SKM-1 (cell line): ENCODE measurements at regions not wholly inside any gene's neighbourhood (a gene's known extent, or its start where the extent isn't known, plus 50 kb on each side); places are given as distances from the start of the nearest gene placed in this dataset.
A peak's percentile ranks its signal among the peaks of the same experiment; 100 is the strongest.
"Not testable (repeated sequence)": the region's sequence is repeated elsewhere in the genome, so short reads cannot be mapped to it uniquely, and the experiment has no call there.

ENCODE experiments used
- DNase-seq: peaks from one replicate; lab custom pipeline; 2025; ENCODE audit not compliant: unreplicated experiment; lab: John Stamatoyannopoulos, UW

DNA sequence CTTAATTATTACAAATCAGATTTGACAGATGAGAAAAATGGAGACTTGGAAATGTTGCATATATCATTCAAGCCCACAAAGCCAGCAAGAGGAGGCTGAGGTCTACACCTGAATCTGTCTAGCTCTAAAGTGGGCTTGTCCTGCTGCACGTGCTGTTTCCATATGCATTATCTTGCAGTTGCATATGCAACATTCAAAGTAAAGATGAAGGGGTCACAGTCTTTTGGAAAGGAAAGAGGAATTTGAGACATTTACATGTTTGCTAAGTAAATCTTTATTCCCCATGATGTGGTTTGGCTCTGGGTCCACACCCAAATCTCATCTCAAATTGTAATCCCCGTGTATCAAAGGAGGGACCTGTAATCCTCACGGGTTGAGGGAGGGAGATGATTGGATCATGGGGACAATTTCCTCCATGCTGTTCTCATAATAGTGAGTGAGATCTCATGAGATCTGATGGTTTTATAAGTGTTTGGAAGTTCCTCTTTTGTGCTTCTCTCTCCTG, 98.3 kb downstream of the BACH1 start:
- no peak for DNase-seq

DNA sequence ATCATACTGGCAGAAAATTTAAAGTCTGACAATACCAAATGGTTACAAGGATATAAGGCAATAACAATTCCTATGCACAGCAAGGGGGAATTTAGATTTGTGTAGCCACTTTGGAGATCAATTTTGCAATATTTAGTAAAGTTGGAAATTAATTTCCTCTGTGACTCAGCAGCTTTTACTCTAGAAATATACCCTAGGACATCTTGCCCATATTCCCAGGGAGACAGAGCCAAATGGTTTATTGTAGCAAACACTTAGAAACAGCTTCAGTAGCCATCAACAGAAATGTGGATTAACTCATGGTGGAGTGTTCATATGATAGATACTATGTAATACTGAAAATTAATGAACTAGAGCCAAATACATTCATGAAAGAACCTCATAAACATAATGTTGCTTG, 104.6 kb downstream of the BACH1 start:
- no peak for DNase-seq

DNA sequence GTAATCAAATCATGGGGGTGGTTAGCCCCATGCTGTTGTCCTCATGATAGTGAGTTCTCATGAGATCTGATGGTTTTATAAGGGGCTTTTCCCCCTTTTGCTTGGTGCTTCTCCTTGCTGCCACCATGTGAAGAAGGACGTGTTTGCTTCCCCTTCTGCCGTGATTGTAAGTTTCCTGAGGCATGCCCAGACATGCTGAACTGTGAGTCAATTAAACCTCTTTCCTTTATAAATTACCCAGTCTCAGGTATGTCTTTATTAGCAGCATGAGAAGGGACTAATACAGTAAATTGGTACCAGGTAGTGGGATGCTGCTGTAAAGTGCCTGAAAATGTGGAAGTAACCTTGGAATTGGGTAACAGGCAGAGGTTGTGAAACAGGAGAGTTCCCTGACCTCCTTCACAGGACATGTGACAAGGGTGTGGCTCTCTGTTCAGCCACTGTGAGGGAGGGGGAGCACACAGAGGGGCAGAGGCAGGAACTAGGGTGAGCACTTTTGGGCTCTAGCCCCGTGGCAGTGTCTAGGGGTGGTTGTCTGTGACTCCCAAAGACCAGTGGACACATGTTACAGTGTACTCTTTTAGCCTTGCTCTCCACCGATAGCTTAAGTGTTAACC, 105.3 kb downstream of the BACH1 start:
- peak; percentile 83 for DNase-seq

DNA sequence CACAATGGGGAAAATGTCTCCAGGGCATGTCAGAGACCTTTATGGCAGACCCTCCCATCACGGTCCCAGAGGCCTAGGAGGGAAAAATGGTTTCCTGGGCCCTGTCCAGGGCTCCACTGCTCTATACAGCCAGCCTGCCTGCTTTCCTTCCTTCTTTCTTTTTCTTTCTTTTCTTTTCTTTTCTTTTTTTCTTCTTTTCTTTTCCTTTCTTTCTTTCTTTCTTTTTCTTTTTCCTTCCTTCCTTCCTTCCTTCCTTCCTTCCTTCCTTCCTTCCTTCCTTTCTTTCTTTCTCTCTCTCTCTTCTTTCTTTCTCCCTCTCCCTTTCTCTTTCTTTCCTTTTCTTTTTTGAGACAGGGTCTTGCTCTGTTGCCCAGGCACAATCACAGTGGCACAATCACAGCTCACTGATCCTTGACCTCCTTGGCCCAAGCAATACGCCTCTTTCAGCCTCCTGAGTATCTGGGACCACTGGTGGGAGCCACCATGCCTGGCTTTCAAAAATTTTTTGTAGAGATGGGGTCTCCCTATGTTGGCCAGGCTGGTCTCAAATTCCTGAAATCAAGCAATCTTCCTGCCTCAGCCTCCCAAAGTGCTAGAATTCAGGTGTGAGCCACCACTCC, 106.9 kb downstream of the BACH1 start:
- no peak for DNase-seq

DNA sequence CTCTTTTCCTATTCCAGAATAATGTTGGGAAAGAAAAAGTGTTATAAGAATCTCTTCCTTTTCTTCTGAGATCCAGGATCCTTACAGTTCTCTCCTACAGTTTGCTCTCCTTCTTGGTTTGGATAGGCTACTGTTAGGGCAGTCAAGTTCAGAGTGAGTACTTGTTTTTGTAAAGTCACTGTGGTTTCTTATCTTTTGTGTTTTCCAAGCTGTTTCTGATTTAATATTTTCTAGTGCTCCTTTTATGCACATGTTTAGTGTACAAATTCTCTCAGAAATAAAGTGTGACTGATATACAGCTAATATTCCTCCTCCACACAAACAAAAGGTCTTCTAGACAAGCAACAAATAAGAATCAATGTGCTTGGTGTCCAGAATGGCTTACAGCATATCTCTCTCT, 107.7 kb downstream of the BACH1 start:
- no peak for DNase-seq

DNA sequence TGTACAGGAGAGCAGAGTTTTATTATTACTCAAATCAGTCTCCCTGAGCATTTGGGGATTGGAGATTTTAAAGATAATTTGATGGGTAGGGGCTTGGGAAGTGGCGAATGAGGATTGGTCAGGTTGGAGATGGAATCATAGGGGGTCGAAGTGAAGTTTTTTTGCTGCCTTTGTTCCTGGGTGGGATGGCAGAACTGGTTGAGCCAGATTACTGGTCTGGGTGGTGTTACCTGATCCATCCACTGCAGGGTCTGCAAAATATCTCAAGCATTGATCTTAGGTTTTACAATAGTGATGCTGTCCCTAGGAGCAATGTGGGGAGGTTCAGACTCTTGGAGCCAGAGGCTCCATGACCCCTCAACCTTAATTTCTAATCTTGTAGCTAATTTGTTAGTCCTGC, 108.8 kb downstream of the BACH1 start:
- no peak for DNase-seq

DNA sequence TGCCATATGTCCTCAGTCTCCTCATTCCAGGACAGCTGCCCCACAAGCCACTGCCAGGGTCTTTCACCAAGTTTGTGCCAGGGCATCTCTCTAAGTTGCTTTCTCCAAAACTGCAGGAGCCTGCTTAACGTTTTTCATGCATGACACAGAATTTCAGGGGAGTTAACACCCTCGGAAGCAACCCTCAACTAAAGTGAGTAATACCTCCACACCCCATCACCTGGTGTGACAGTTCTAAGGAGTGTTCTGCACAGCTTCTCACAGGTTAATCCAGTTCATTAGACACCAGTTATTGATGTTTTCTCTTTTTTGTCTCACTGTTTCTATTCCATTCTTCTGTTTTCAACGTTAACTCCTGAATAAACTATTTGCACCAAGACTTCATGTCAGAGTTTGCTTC, 115.0 kb downstream of the BACH1 start:
- no peak for DNase-seq

DNA sequence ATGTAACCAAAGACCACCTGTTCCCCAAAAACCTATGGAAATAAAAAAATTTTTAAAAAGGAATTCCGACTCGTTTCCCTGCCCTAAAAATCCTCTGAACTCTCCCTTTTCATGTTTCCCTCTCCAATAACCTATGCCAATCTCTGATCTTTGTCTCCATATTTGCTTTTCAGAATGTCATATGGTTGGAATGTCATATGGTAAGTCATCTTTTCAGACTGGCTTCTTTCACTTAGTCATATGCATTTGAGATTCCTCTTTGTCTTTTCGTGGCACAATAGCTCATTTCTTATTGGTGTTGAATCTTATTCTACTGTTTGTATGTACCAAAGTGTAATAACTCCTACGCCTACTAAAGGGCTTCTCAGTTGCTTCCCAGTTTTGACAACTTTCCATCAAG, 117.5 kb downstream of the BACH1 start:
- DNase-seq = no peak

DNA sequence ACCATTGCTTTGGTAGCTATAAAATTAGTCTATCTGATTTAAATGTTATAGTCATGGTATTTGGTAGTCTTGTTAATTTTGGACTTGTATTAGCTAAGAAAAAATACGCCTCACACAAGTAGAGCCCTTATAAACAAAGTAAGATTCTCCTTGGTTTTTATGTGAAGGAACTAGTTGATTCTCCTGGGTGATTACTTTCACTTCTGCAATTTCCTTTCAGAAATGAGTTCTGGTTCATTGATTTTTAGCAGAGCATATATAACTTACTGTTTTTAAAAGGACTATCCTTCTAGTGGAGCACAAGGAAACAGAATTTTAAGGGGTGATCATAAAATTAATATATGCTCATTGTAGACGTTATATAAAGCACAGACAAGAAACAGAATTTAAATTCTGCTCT, 120.1 kb downstream of the BACH1 start:
- peak; percentile 6 for DNase-seq

DNA sequence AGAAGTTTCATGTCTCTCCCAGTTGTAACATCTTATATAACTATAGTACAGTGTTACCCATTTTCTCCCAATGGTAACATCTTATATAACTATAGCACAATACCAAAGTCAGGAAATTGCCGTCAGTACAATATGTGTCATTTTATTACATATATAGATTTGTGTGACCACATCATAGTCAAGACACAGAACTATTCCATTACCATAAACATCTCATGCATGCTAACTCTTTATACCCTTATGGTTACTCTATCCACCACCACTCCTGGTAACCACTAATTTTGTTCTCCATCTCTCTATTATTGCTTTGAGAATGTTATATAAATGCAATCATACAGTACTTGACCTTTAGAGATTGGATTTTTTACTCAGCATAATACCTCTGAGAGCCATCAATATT, 120.7 kb downstream of the BACH1 start:
- DNase-seq = no peak

DNA sequence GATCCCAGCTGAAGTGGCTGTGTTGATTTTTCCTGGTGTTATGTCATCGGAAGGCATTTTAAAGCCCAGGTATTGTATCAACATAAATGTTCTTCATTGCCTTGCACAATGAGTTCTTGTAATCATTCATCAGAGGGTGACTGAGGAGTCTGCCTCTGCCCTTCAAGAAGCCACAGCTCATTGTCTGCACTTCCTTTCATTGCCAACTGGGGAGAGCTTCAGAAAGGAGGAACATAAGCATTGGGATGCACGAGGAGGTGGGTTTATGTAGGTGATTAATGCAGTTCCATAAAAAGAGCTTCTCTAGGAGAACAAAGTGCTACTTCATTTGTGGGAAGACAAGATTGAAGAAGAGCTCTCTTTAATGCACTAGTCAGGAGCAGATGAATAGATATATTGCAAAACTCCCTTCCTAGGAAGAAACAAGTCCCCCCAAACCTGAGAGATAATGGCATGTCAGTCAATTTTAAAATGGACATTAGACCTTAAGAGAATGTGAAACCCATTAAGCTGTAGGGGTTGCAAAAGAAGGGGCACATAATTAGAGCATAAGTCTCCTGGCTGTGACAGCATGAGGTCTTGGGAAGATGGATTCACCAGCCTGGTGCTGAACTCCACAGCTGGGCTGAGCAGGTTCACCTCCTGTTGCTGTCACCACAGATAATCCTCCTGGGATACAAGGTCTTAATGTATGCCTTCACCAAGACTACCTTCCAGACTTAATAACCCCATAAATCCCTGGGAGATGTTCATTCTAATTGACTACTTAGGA, 124.6 kb downstream of the BACH1 start:
- no peak for DNase-seq

DNA sequence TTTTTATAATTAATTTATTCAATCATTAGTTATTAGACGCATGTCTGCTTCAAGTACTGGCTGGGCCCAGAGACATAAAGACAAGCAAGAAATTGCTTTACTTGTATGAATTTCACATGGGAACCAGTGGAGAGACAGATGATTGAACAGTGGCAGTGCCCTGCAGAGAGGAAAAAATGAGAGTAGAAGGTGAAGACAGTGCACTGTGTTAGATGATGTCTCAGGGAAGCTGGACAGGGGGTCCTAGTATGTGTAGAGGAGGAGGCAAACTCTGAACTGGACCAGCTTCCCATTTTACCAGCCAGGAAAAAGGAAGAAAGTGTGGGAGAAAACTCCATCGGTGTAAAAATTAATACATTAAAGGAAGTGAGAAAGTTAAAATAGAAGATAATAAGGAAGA, 126.0 kb downstream of the BACH1 start:
- no peak for DNase-seq

DNA sequence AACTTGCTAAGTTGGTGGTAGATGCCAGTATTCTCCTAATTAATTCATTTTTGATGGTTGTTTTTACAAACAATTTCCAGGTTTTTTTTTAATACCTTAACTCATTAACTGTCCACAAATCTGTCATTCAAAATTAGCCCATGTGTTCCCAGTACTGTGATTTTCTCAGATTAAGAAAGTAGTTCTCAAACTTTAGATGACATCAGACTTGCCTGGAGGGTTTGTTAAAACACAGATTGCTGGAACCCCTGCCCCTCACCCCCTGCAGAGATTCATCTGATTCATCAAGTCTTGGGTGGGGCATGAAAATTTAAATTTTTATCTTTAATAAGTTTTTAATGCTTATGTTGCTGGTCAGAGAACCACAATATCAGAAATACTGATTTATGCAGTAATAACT, 130.5 kb downstream of the BACH1 start:
- no peak for DNase-seq

DNA sequence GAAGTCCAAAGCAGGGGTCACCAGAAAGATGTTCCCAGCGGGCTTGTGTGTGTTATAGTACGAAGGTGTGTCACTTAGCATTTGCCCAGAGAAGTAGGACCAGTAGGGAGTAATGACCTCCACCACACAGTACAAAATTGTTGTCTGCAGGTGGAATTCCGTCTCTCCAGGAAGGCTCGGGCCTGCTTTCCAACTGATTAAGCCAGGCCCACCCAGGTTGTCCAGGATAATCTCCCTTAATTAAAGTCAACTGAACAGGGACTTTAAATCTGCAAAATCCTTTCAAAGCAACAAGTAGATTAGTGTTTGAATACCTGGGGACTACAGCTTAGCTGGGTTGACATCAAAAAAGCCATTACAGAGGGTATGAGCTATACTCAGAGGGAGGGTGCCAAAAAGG, 131.3 kb downstream of the BACH1 start:
- DNase-seq = no peak

DNA sequence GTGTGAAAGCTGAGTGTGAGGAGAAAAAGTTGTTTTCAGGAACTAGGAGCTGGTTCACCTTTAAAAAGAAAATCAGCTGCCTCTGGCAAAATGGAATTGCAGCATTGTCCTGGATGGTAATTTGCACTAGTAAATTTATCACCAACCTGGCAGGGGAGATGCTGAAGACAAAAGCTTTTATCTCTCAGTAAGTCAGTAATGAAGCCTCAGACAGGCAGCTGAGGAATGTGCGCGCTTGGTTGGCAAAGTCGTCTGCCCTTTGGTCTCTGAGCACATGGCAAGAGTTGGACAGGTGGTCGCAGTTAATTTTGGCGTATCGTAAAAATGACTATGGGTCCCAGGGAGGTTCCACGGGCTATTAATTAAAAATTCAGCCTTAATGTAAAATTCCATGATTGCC, 131.9 kb downstream of the BACH1 start:
- no peak for DNase-seq

DNA sequence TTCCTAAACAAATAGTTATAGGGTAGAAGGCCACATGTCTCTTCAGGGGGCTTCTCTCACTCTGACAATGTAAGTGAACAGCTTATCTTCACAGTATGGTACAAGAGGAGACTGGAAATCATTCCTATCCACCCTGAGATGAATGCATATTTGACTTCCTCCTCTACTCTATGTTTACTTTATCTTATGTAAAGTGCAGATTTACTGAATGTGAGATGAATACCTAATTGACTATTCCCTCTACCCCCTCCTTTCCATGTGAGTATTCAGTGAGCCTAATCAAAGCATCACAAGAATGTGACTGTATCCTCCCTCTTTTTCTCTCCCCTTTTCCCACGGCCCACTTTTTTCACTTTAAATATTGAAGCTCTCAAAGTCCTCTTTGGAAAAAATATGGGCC, 132.5 kb downstream of the BACH1 start:
- no peak for DNase-seq

DNA sequence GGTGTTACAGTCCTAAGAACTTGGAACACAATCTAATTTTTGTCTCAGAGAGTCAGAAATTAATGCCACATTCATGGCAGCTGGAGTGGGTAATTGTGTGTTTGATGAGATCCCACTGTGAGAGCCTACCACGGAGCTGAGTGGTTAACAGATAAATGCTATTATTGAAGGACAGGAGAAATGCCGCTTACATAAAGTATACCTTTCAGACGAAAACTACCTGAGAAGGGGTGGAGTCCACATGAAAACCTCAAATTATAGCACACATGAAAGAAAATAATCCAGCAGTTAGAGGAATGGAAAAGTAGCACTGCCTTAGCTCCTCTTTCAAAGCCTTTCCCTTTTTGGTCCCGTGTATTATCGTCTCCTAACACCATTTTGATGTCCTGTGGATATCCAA, 133.0 kb downstream of the BACH1 start:
- DNase-seq = no peak

DNA sequence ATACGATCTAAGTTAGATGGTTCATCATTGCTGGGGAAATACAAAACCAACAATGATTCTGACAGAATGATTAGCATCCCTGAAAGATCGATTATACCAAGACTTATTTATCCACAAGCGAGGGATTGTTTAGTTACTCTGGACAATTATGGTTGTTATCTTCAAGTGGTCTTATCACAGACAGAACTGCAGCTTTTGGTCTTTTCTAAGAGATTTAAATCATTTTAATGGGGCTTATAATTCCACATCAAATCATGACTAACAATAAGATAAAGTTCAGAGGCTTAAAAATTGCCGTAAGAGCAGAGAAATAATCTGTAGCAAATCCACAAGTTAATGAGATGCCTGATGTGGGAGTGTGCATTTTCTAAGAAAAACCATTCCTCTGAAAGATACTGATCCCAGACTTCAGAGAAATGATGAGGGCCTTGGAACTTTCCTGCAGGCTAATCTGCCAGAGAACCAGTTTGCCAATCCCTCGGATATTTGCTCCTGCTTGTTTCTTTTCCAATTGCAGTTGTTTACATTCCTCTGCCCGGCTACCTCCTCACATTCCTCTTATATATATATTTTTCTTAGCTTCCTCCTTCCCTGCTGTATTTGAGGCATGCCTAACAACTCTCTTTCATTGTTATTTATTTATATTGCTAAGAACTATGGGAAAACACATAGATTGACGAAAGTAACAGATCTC, 134.8 kb downstream of the BACH1 start:
- DNase-seq = no peak

DNA sequence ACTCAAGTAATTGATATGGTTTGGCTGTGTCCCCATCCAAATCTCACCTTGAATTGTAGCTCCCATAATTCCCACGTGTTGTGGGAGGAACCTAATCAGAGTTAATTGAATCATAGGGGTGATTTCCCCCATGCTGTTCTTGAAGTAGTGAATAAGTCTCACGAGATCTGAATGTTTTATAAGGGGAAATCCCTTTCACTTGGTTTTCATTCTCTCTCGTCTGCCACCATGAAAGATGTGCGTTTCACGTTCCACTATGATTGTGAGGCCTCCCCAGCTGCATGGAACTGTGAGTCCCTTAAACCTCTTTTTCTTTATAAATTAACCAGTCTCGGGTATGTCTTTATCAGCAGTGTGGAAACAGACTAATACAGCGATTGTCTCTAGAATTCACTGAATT, 135.4 kb downstream of the BACH1 start:
- no peak for DNase-seq

DNA sequence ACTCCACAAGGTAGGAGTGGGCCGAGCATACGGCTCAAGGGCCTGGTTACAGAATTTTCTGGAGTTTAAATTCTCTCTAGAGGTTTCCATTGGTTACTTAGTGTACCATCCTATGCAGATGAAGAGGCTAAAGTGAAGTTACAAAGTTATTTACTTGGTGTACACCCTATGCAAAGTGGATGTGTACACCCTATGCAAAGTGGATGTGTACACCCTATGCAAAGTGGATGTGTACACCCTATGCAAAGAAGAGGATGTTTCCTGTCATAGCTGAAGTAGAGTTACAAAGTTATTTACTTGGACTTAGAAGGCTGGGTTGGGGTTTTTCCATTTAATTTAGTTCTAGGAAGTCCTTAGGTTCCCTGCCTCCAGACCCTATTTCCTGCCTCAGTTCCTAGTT, 136.3 kb downstream of the BACH1 start:
- DNase-seq = not testable (repeated sequence)

DNA sequence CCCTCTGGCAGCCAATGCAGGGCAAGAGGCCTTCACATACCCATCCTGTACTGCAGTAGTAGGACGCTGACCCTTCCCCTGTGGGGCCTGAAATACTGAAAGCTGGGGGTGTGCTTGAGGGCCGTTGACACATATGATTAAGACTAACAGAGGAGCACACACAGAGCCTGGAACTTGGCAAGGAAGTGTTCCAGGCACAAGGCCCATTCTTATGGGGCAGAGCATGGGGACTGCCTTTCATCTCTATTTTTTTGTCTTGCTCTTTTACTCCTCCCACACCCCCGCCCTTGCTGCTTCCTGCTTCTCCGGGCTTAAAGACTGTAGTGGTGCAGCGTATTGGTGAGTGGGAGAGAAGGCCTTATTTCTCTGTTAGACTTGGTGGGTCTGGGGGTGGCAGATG, 137.4 kb downstream of the BACH1 start:
- DNase-seq = no peak

DNA sequence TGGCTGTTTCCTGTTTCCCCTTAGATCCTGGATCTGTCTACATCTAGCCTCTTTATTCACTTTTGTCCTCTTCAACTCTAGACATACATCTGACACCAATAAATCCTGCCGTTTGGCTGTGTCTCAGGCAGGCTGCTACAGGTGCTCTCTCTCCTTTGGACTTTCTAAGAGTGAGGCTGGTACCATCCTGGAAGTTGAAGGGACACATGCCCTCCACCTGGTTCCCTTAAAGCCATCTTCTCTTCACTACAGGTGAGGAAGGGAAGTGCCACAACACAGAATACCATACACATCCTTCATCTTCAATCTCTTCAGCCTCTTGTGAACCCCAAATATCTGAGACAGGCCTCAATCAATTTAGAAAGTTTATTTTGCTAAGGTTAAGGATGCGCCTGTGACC, 137.9 kb downstream of the BACH1 start:
- DNase-seq = no peak
